ENCODE measurements at regions not wholly inside any gene's neighbourhood (a gene's known extent, or its start where the extent isn't known, plus 50 kb on each side); places are given as distances from the start of the nearest gene placed in this dataset.

- WGBS, result 64% methylated on average over 1 of the region's 1 CpG
- H3K27ac ChIP-seq (replicated peaks in 1 of 4), result no peak overlapping the region
- H3K27me3 ChIP-seq, result no peaks in the 10 kb centered on the region
- no peak for TF ChIP-seq CTCF (IDR thresholded peaks at IDR 0.05)
- TF ChIP-seq POLR2A (IDR thresholded peaks at IDR 0.05; ENCODE audit: low read depth), result no peak
- TF ChIP-seq EP300 (IDR thresholded peaks at IDR 0.05), result no peak
- TF ChIP-seq POLR2AphosphoS5 (IDR thresholded peaks at IDR 0.05), result no peak
- no peak for DNase-seq (ENCODE audit: extremely low spot score)
- peaks cover 0 to 4% (median 0%) of the 10 kb centered on the region in 4 donors for H3K9me3 ChIP-seq
- no peak overlapping the region for H3K4me3 ChIP-seq
- no peaks in the 10 kb centered on the region for H3K4me1 ChIP-seq
- intact Hi-C loops (cut with DNase I), result no loop called here
- H3K36me3 ChIP-seq, result no peaks in the 10 kb centered on the region
Observed at GRCh38 chr7:54856856-54857255, 97.8 kb upstream of the SEC61G start.

GRCh38 chr7:54857294-54857693, 98.3 kb upstream of the SEC61G start:
- no peaks in the 10 kb centered on the region for H3K36me3 ChIP-seq
- DNase-seq (ENCODE audit: extremely low spot score), result no peak
- H3K27me3 ChIP-seq, result no peaks in the 10 kb centered on the region
- H3K27ac ChIP-seq (replicated peaks in 1 of 4), result no peak overlapping the region
- intact Hi-C loops (cut with DNase I), result no loop called here
- TF ChIP-seq EP300 (IDR thresholded peaks at IDR 0.05) (no peak), CTCF (IDR thresholded peaks at IDR 0.05) (no peak), POLR2A (IDR thresholded peaks at IDR 0.05; ENCODE audit: low read depth) (no peak), POLR2AphosphoS5 (IDR thresholded peaks at IDR 0.05) (no peak)
- H3K4me3 ChIP-seq, result no peak overlapping the region
- no peaks in the 10 kb centered on the region for H3K4me1 ChIP-seq
- WGBS, result 66% methylated on average over 2 of the region's 2 CpGs
- H3K9me3 ChIP-seq, result peaks cover 0 to 4% (median 0%) of the 10 kb centered on the region in 4 donors

DNA sequence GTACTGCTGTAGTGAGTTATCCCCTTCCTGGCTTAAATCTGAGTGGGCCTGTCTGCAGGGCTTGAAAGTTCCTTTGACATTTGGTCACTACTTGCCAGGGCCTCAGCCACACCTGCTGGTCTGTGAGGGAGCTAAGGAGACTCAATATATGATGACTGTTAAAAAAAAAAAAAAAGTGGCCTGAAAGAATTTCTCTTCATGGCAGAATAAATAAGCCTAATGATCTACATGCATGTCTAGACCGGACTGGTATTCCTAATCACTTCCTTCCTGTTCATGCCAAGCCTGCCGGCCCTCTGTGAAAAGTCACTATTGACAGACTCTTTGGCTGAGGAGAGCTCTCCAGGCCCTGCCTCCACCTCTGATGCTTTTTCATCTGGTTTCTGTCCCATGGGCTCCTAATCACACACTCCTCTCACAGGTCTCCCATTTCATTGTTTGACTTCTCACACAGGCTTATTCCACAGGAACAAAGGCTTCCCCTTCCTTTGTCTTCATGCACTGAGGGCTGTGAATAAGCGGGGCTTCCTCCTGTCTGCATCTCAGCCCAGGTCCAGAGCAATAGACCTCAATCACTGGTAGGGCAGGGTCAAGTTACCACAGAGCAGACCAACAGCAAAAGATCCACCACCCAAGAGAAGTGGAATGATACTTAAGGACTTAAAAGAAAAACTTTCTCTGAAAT, 99.1 kb upstream of the SEC61G start:
- no peak for TF ChIP-seq CTCF (IDR thresholded peaks at IDR 0.05)
- TF ChIP-seq EP300 (IDR thresholded peaks at IDR 0.05), result no peak
- Histone ChIP-seq H3K9me3 (peaks cover 0 to 3% (median 0%) of the 10 kb centered on the region in 4 donors), H3K4me1 (no peaks in the 10 kb centered on the region), H3K27ac (replicated peaks in 1 of 4) (no peak overlapping the region), H3K36me3 (no peaks in the 10 kb centered on the region), H3K27me3 (no peaks in the 10 kb centered on the region), H3K4me3 (no peak overlapping the region)
- 65% methylated on average over 3 of the region's 3 CpGs for WGBS
- intact Hi-C loops (cut with DNase I), result no loop called here
- no peak for DNase-seq (ENCODE audit: extremely low spot score)

GRCh38 chr7:54859066-54859465, 100.1 kb upstream of the SEC61G start:
- H3K27ac ChIP-seq (replicated peaks in 1 of 4), result no peak overlapping the region
- TF ChIP-seq EP300 (IDR thresholded peaks at IDR 0.05) (no peak), CTCF (IDR thresholded peaks at IDR 0.05) (no peak), POLR2AphosphoS5 (IDR thresholded peaks at IDR 0.05) (no peak), POLR2A (IDR thresholded peaks at IDR 0.05; ENCODE audit: low read depth) (no peak)
- no peaks in the 10 kb centered on the region for H3K36me3 ChIP-seq
- H3K4me3 ChIP-seq, result no peak overlapping the region
- H3K27me3 ChIP-seq, result no peaks in the 10 kb centered on the region
- no peaks in the 10 kb centered on the region for H3K4me1 ChIP-seq
- no peak for DNase-seq (ENCODE audit: extremely low spot score)
- no peaks in the 10 kb centered on the region for H3K9me3 ChIP-seq
- intact Hi-C loops (cut with DNase I), result no loop called here

DNA sequence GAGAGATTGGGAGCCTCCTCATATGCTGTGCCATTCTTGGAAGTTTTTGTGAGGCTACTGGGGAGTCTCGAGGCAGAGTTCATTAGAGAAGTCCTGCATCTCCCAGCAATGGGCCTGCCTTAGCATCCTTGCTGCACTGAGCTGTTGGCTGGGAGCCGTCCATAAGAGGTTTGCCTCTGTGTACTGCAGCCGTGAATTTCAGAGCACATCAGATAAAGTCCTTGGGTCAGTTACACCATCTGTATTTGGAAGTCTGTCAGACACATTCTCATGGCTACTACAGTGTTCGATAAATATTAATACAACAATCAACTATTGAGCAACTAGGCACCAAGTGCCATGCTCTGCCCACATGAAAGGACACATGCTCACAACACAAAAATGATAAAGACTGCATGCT, 100.5 kb upstream of the SEC61G start:
- Histone ChIP-seq H3K4me1 (no peaks in the 10 kb centered on the region), H3K36me3 (no peaks in the 10 kb centered on the region), H3K4me3 (no peak overlapping the region), H3K27me3 (no peaks in the 10 kb centered on the region), H3K27ac (replicated peaks in 1 of 4) (no peak overlapping the region), H3K9me3 (no peaks in the 10 kb centered on the region)
- intact Hi-C loops (cut with DNase I), result no loop called here
- TF ChIP-seq CTCF (IDR thresholded peaks at IDR 0.05) (no peak), EP300 (IDR thresholded peaks at IDR 0.05) (no peak), POLR2AphosphoS5 (IDR thresholded peaks at IDR 0.05) (no peak), POLR2A (IDR thresholded peaks at IDR 0.05; ENCODE audit: low read depth) (no peak)
- DNase-seq (ENCODE audit: extremely low spot score), result no peak
- 88% methylated on average over 4 of the region's 4 CpGs for WGBS
